ENCODE measurements at regions not wholly inside any gene's neighbourhood (a gene's known extent, or its start where the extent isn't known, plus 50 kb on each side); places are given as distances from the start of the nearest gene placed in this dataset.

DNA sequence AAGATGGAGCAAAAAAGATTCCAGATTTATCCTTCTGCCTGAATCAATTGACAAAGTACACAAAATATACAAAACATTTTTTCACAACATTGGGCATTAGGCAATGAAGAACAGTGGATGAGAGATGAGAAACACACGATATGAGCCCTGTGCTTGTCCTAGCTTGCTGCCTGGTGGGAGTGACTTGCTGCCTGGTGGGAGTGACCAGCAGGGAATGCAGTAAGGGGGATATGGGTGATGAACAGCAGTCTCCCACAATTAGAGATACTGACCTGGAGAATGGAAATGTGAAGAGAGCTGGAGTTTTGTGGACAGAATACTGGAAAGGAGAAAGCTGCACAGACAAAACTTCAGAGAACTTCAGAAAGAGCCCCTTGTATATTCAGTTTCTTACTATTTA lies 629.4 kb upstream of the FRG1 start:
- WGBS, 2 donors = 42 to 55% methylated on average over 1 of the region's 1 CpG
- Histone ChIP-seq H3K4me3 (no peak overlapping the region), H3K4me1 (no peaks in the 10 kb centered on the region), H3K36me3 (no peaks in the 10 kb centered on the region), H3K27ac (no peak overlapping the region), H3K27me3 (no peaks in the 10 kb centered on the region), H3K9me3 (no peaks in the 10 kb centered on the region)
- no peak for DNase-seq (ENCODE audit: low spot score in 2 of 2)
- TF ChIP-seq POLR2A (IDR thresholded peaks at IDR 0.05) (no peak), EP300 (IDR thresholded peaks at IDR 0.05) (no peak)
- TF ChIP-seq, protein P1, sequence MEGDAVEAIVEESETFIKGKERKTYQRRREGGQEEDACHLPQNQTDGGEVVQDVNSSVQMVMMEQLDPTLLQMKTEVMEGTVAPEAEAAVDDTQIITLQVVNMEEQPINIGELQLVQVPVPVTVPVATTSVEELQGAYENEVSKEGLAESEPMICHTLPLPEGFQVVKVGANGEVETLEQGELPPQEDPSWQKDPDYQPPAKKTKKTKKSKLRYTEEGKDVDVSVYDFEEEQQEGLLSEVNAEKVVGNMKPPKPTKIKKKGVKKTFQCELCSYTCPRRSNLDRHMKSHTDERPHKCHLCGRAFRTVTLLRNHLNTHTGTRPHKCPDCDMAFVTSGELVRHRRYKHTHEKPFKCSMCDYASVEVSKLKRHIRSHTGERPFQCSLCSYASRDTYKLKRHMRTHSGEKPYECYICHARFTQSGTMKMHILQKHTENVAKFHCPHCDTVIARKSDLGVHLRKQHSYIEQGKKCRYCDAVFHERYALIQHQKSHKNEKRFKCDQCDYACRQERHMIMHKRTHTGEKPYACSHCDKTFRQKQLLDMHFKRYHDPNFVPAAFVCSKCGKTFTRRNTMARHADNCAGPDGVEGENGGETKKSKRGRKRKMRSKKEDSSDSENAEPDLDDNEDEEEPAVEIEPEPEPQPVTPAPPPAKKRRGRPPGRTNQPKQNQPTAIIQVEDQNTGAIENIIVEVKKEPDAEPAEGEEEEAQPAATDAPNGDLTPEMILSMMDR (IDR thresholded peaks at IDR 0.05) = no peak

DNA sequence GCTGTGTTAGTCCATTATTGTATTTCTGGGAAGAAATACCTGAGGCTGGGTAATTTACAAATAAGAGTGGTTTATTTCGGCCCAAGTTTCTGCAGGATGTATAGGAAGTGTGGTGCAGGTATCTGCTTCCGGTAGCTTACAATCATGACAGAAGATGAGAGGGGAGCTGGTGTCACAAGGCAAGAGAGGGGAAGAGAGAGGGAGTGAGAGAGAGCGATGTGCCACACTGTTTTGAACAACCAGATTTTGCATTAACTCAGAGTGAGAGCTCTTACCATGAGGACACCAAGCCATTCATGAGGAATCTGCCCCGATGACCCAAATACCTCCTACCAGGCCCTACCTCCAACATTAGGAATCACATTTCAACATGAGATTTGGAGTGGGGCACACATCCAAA lies 627.6 kb upstream of the FRG1 start:
- 73 to 78% methylated on average over 4 of the region's 4 CpGs for WGBS, 2 donors
- H3K4me1 ChIP-seq = no peaks in the 10 kb centered on the region
- H3K36me3 ChIP-seq = no peaks in the 10 kb centered on the region
- no peak overlapping the region for H3K4me3 ChIP-seq
- no peaks in the 10 kb centered on the region for H3K9me3 ChIP-seq
- no peak for DNase-seq (ENCODE audit: low spot score in 2 of 2)
- H3K27me3 ChIP-seq = no peaks in the 10 kb centered on the region
- no peak overlapping the region for H3K27ac ChIP-seq
- TF ChIP-seq, protein P1 (IDR thresholded peaks at IDR 0.05) = no peak
- TF ChIP-seq EP300 (IDR thresholded peaks at IDR 0.05) = no peak
- no peak for TF ChIP-seq POLR2A (IDR thresholded peaks at IDR 0.05)

DNA sequence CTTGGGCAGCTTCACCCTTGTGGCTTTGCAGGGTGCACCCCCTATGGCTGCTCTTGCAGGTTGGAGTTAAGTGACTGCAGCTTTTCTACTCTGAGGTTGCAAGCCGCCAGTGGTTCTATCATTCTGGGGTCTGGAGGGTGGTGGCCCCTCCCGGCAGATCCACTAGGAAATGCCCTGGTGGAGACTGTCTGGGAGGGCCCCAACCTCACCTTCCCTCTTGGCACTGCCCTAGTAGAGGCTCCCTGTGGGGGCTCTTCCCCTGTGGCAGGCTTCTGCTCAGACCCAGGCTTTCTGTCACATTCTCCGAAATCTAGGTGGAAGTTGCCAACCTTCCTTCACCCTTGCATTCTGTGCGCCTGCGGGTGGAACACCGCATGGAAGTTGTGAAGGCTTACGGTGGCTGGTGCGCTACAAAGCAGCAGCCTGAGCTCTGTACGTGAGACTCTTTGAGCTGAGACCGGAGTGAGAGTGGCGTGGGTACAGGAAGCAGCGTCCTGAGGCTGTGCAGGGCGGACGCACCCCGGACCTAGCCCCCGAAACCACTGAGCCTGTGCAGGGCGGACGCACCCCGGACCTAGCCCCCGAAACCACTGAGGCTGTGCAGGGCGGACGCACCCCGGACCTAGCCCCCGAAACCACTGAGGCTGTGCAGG lies 626.7 kb upstream of the FRG1 start:
- Histone ChIP-seq H3K27me3 (no peaks in the 10 kb centered on the region), H3K4me1 (no peaks in the 10 kb centered on the region), H3K36me3 (no peaks in the 10 kb centered on the region), H3K9me3 (no peaks in the 10 kb centered on the region), H3K27ac (no peak overlapping the region), H3K4me3 (no peak overlapping the region)
- DNase-seq (ENCODE audit: low spot score in 2 of 2) = no peak
- TF ChIP-seq, protein P1 (IDR thresholded peaks at IDR 0.05) = no peak
- TF ChIP-seq POLR2A (IDR thresholded peaks at IDR 0.05) = no peak
- no peak for TF ChIP-seq EP300 (IDR thresholded peaks at IDR 0.05)
- 91 to 93% methylated on average over 18 to 23 of the region's 24 CpGs for WGBS, 2 donors

DNA sequence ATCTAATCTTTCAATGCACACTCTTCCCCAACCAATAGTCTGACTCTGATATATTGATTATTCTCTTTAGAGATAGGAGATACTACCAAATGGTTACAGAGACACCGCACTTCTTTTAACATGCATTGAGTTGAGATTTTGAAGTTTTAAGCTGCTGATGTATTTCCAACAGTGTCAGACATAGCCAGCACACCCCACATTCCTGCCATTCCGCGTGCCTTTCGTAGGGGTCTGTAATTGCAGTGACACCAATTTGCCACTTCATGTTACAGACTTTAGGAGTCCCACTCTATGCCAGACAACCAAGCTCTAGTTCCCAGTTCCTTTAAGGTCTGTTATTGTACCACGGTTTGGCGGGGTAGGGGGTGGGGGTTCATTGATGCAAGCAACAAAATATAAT lies 618.2 kb upstream of the FRG1 start:
- DNase-seq (ENCODE audit: low spot score in 2 of 2) = no peak
- 73 to 92% methylated on average over 6 of the region's 6 CpGs for WGBS, 2 donors
- Histone ChIP-seq H3K4me1 (no peaks in the 10 kb centered on the region), H3K4me3 (no peak overlapping the region), H3K36me3 (no peaks in the 10 kb centered on the region), H3K27me3 (no peaks in the 10 kb centered on the region), H3K27ac (no peak overlapping the region), H3K9me3 (peaks cover 0 to 2% (median 0%) of the 10 kb centered on the region in 4 donors)
- TF ChIP-seq, protein P1 (IDR thresholded peaks at IDR 0.05) = no peak
- TF ChIP-seq POLR2A (IDR thresholded peaks at IDR 0.05) = no peak
- no peak for TF ChIP-seq EP300 (IDR thresholded peaks at IDR 0.05)

DNA sequence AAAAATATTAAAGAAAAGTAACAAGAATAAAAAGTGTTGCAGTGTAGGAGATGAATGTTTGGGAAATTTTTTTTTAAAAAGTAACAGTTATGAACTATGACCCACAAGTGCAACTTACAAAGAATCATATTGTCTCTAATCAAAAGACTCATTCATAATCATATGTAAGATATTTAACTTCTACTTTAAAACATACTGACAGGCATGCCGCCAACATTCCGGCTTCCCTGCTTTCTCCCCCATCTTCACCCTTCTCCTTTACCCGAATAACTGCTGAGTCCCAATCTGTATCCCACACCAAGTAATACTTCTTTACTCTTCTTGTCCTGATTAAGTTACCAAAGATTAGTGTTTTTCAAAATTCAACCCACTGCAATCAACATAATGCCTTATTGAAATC lies 598.8 kb upstream of the FRG1 start:
- Histone ChIP-seq H3K9me3 (peaks cover 0 to 4% (median 0%) of the 10 kb centered on the region in 4 donors), H3K4me3 (no peak overlapping the region), H3K4me1 (no peaks in the 10 kb centered on the region), H3K36me3 (no peaks in the 10 kb centered on the region), H3K27ac (no peak overlapping the region), H3K27me3 (no peaks in the 10 kb centered on the region)
- TF ChIP-seq POLR2A (IDR thresholded peaks at IDR 0.05) (no peak), EP300 (IDR thresholded peaks at IDR 0.05) (no peak)
- TF ChIP-seq, protein P1 (IDR thresholded peaks at IDR 0.05) = no peak
- 45 to 48% methylated on average over 3 of the region's 3 CpGs for WGBS, 2 donors
- no peak for DNase-seq (ENCODE audit: low spot score in 2 of 2)
